ENCODE measurements at regions not wholly inside any gene's neighbourhood (a gene's known extent, or its start where the extent isn't known, plus 50 kb on each side); places are given as distances from the start of the nearest gene placed in this dataset.
"Not testable (repeated sequence)": the region's sequence is repeated elsewhere in the genome, so short reads cannot be mapped to it uniquely, and the experiment has no call there.

- no peak for DNase-seq
Observed at GRCh38 chr6:121597654-121598053, 162.2 kb downstream of the GJA1 start.

- not testable (repeated sequence) for DNase-seq
Observed at GRCh38 chr6:121599331-121599730, 163.9 kb downstream of the GJA1 start.

- no peak for DNase-seq
Observed at GRCh38 chr6:121600389-121601168, 165.1 kb downstream of the GJA1 start.

- no peak for DNase-seq
Observed at GRCh38 chr6:121603486-121603885, 168.0 kb downstream of the GJA1 start.

GRCh38 chr6:121607721-121608120 lies 172.3 kb downstream of the GJA1 start:
- no peak for DNase-seq

GRCh38 chr6:121608270-121608669 lies 172.8 kb downstream of the GJA1 start:
- no peak for DNase-seq

- no peak for DNase-seq
Observed at GRCh38 chr6:121609281-121609680, 173.8 kb downstream of the GJA1 start.

GRCh38 chr6:121612927-121613326 lies 177.5 kb downstream of the GJA1 start:
- DNase-seq: no peak

- no peak for DNase-seq
Observed at GRCh38 chr6:121614115-121614514, 178.7 kb downstream of the GJA1 start.

- no peak for DNase-seq
Observed at GRCh38 chr6:121615493-121615892, 180.0 kb downstream of the GJA1 start.

GRCh38 chr6:121616406-121616805 lies 181.0 kb downstream of the GJA1 start:
- no peak for DNase-seq

GRCh38 chr6:121617388-121617787 lies 181.9 kb downstream of the GJA1 start:
- DNase-seq: no peak

GRCh38 chr6:121619013-121619412 lies 183.6 kb downstream of the GJA1 start:
- DNase-seq: no peak

- DNase-seq: no peak
Observed at GRCh38 chr6:121619987-121620740, 184.7 kb downstream of the GJA1 start.

- no peak for DNase-seq
Observed at GRCh38 chr6:121627761-121628160, 192.3 kb downstream of the GJA1 start.

- no peak for DNase-seq
Observed at GRCh38 chr6:121630716-121631115, 195.3 kb downstream of the GJA1 start.

GRCh38 chr6:121631752-121632151 lies 196.3 kb downstream of the GJA1 start:
- DNase-seq: not testable (repeated sequence)

GRCh38 chr6:121633309-121633708 lies 197.9 kb downstream of the GJA1 start:
- no peak for DNase-seq

- DNase-seq: not testable (repeated sequence)
Observed at GRCh38 chr6:121634586-121634985, 199.1 kb downstream of the GJA1 start.

GRCh38 chr6:121635355-121635754 lies 199.9 kb downstream of the GJA1 start:
- no peak for DNase-seq

GRCh38 chr6:121636217-121636616 lies 200.8 kb downstream of the GJA1 start:
- DNase-seq: not testable (repeated sequence)

- DNase-seq: no peak
Observed at GRCh38 chr6:121639021-121639420, 203.6 kb downstream of the GJA1 start.

GRCh38 chr6:121641158-121641557 lies 205.7 kb downstream of the GJA1 start:
- no peak for DNase-seq

GRCh38 chr6:121645100-121645745 lies 209.8 kb downstream of the GJA1 start:
- DNase-seq: no peak

Data from activated naive CD4-positive, alpha-beta T cell treated with anti-CD3 and anti-CD28 coated beads, Interleukin-2, amount 50 U/mL, for 16 hours (primary cell).